ENCODE measurements at regions not wholly inside any gene's neighbourhood (a gene's known extent, or its start where the extent isn't known, plus 50 kb on each side); places are given as distances from the start of the nearest gene placed in this dataset.
"Not testable (repeated sequence)": the region's sequence is repeated elsewhere in the genome, so short reads cannot be mapped to it uniquely, and the experiment has no call there.

- Histone ChIP-seq H3K36me3 (no peaks in the 10 kb centered on the region), H3K9me3 (no peaks in the 10 kb centered on the region), H3K4me3 (no peak overlapping the region), H3K27ac (no peak overlapping the region), H3K27me3 (no peaks in the 10 kb centered on the region), H3K4me1 (no peaks in the 10 kb centered on the region)
- TF ChIP-seq CTCF (IDR thresholded peaks at IDR 0.05) (no peak), POLR2A (IDR thresholded peaks at IDR 0.05) (no peak)
- DNase-seq = no peak
These were observed 162.2 kb downstream of the VGLL3 start for GRCh38 chr3:86828751-86829150.

- DNase-seq, H3K36me3 ChIP-seq, H3K27ac ChIP-seq, H3K4me1 ChIP-seq, H3K9me3 ChIP-seq, H3K4me3 ChIP-seq, H3K27me3 ChIP-seq: not testable (repeated sequence)
These were observed 163.4 kb downstream of the VGLL3 start for GRCh38 chr3:86827582-86827981.

GRCh38 chr3:86826292-86826691 lies 164.7 kb downstream of the VGLL3 start:
- TF ChIP-seq CTCF (IDR thresholded peaks at IDR 0.05) (no peak), POLR2A (IDR thresholded peaks at IDR 0.05) (no peak)
- Histone ChIP-seq H3K36me3 (no peaks in the 10 kb centered on the region), H3K4me1 (no peaks in the 10 kb centered on the region), H3K4me3 (no peak overlapping the region), H3K9me3 (no peaks in the 10 kb centered on the region), H3K27me3 (no peaks in the 10 kb centered on the region), H3K27ac (no peak overlapping the region)
- no peak for DNase-seq

GRCh38 chr3:86815880-86816279 lies 175.1 kb downstream of the VGLL3 start:
- Histone ChIP-seq H3K36me3 (no peaks in the 10 kb centered on the region), H3K4me1 (no peaks in the 10 kb centered on the region), H3K9me3 (no peaks in the 10 kb centered on the region), H3K27me3 (no peaks in the 10 kb centered on the region), H3K4me3 (no peak overlapping the region), H3K27ac (no peak overlapping the region)
- no peak for DNase-seq
- no peak for TF ChIP-seq CTCF (IDR thresholded peaks at IDR 0.05)
- no peak for TF ChIP-seq POLR2A (IDR thresholded peaks at IDR 0.05)

- Histone ChIP-seq H3K4me3 (no peak overlapping the region), H3K36me3 (no peaks in the 10 kb centered on the region), H3K27me3 (no peaks in the 10 kb centered on the region), H3K9me3 (no peaks in the 10 kb centered on the region), H3K4me1 (no peaks in the 10 kb centered on the region), H3K27ac (no peak overlapping the region)
- TF ChIP-seq POLR2A (IDR thresholded peaks at IDR 0.05) (no peak), CTCF (IDR thresholded peaks at IDR 0.05) (no peak)
- DNase-seq = no peak
These were observed 175.9 kb downstream of the VGLL3 start for GRCh38 chr3:86814918-86815655.

- Histone ChIP-seq H3K36me3 (no peaks in the 10 kb centered on the region), H3K9me3 (no peaks in the 10 kb centered on the region), H3K4me1 (no peaks in the 10 kb centered on the region), H3K4me3 (no peak overlapping the region), H3K27ac (no peak overlapping the region), H3K27me3 (no peaks in the 10 kb centered on the region)
- TF ChIP-seq POLR2A (IDR thresholded peaks at IDR 0.05) (no peak), CTCF (IDR thresholded peaks at IDR 0.05) (no peak)
- DNase-seq = no peak
These were observed 176.6 kb downstream of the VGLL3 start for GRCh38 chr3:86814321-86814720.

Data from Peyer's patch (tissue), 4 donors.